NCI-H1436 treated with DMSO at 0.1 percent for 48 hours (cell line): ENCODE measurements at regions not wholly inside any gene's neighbourhood (a gene's known extent, or its start where the extent isn't known, plus 50 kb on each side); places are given as distances from the start of the nearest gene placed in this dataset.

Experiments
- DNase-seq: peaks from one replicate; lab custom pipeline; 2025; lab: John Stamatoyannopoulos, UW

DNA sequence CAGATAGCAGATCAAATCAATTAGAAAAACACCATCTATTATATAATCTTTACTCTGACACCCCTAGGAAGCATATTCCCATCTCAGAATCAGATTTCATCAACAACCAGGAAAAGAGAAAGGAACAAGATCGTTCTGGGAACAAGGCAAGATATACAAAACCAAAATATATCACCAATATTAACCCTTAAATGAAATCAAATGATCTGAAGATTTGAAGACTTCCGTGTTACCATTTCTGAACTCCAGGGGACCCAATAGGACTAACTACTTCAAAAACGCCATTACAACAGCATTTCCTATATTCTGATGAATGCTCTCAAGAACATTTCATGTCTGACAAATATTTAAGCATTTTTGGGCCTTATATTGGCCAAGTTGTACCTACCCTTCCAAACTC, 624.2 kb upstream of the ZFHX3 start:
- no peak for DNase-seq

DNA sequence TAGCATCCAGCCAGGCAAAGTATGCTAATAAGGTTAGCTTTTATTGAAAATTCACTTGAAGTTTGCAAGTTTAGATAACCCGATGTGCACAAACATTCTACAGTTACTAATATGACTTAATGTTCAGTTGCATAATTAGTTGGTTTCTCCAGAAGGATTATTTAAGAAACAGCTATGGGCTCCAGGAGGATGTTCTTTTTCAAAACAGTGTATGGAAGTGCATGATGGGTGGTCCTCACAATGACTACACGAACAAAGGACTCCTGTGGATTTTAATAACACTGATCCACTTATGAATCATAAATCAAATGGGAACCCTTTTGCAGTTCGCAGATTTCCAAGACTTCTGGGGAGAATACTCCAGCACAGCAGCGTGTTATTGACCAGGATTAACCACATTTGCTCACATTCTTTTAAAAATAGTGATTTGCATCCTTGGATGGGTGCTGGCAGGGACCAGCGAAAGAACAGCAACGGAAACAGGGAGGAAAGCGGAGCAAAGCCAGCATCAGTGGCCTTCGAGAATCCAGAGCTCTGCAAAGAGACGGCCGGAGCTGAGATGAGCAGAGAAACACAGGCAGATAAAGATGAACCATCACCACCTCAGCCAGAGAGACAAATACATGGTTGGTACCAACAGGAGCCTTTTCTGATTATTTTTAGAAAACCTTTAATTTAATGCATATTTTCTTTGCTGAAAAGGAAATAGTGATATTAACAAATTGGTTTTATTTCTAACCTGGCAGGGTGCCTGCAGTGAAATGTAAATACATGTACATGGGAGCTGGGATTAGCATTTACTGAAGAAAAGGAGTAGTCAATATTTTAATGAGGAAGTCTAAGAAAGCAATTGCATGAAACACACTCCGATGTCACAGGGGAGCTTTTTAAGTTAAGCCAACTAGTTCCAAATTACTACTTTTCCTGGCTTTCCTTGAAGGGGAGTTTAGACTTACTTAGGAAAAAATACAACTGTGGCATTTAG, 623.2 kb upstream of the ZFHX3 start:
- no peak for DNase-seq

- no peak for DNase-seq
These were observed 621.8 kb upstream of the ZFHX3 start for GRCh38 chr16:73669535-73670274.

DNA sequence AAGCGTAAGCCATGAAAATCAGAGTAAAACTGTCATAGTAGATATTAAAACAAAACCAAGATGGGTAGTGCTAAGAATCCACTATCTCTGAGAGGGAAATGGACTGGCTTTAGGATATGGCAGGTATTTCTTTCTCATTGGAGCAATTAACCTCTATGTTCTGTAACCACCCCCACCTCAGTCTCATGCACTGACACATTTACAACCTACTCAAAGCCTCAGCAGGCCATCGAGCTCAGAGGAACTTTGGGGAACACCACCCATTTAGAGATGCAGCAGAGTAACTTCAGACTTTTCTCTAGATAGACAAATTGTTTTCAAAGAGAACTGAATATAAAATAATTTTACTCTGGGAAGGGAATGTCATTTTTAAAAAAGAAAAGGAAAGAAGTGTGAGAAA, 615.8 kb upstream of the ZFHX3 start:
- DNase-seq = no peak

DNA sequence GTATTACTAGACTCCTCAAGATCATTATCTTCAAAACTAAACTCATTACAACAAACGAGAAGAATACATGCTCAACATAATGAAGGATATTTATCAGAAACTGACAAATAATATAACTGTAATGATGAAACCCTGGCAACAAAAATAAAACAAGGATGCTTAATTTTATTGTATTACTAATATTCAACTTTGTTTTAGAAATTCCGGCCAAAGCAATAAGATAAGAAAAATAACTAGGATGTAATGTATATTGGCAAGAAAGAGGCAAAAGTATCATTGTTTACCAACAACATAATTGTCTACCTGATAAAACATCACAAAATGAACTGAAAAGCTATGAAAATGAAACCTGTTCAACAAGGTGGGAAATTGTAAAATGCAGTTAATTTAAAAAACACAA, 588.3 kb upstream of the ZFHX3 start:
- DNase-seq = no peak

- no peak for DNase-seq
These were observed 581.1 kb upstream of the ZFHX3 start for GRCh38 chr16:73629011-73629410.

DNA sequence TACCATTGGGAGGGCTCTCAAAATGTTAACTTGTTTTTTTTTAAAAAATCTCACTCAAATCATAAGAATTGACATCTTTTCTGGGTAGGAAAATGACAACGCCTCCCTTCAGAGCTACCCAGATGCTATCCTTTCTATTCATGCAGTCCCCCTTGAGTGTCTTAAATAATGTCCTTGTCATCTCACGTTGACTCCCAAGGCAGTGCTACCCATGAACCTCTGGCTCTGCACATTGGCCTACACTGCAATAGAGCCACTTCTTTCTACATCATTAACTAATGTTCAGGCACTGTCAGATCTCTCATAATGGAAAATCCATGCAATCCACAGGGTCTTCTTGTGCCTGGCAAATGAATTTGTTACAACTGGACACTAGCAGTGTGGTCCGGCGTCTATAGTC, 569.8 kb upstream of the ZFHX3 start:
- no peak for DNase-seq

GRCh38 chr16:73616770-73617169, 568.8 kb upstream of the ZFHX3 start:
- DNase-seq = no peak

DNA sequence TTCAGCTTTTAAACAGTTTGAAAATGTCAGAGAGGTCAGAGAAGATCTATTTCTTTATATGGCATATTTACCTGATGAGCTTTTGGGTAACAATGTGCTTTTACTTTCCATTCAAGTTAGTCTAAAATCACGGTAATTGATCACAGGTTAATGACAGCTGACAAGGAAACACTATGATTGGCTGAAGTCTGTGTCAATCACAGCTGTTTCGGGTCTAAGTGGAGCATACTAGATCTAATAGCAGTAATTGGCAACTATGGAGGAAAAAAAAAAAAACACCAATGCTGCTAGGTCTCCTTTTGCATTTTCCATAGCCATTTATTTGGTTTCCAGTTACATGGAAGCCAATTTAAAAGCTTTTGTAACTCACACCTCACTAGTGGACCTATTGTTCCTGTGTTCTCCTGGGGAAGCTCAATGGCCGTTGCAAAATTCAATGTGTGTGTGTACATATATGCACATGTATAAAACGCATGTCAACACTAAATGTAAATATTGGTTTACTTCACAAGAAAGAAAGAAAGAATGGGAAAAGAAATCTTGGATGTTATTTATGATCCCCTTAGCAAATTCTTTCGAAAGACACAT, 568.3 kb upstream of the ZFHX3 start:
- peak; percentile 14 for DNase-seq

- no peak for DNase-seq
These were observed 567.4 kb upstream of the ZFHX3 start for GRCh38 chr16:73615071-73615940.

GRCh38 chr16:73614131-73614530, 566.2 kb upstream of the ZFHX3 start:
- no peak for DNase-seq

GRCh38 chr16:73610605-73611156, 562.8 kb upstream of the ZFHX3 start:
- no peak for DNase-seq

DNA sequence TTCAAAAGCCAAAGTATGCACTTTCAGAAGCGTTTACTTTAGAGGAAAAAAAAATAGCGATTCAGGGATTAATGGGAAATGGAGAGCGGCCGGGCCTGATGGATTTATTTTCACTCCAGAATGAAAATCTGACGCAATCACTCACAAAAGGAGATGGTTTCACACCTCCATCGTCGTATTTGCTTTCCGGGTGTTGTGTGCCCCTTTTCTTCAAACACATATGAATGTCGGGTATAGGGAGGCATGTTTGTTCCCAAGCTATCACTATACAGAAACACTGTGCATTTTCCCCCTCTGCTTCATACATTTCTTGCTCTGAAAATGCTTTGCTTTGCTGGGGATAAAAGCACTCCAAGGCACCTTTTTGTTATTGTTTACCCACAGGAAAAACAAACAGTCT, 562.2 kb upstream of the ZFHX3 start:
- DNase-seq = no peak

DNA sequence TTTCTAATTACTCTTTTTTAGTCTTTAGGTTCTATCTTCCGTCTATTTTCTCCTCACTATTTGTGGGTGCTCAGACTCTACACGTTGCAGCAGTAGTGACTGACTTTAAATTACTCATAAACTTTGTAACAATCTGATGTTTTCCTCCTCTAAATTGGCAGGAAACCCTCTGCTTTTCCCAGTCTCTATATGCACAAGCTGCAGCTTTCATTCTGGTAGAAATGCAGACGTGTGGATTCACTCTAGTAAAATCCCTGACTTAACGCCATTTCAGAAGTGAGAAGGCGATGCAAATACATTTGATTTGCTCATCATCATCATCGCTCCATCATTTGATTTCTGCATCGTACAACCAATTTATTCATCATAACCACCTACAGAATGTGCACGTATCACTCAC, 561.0 kb upstream of the ZFHX3 start:
- no peak for DNase-seq

DNA sequence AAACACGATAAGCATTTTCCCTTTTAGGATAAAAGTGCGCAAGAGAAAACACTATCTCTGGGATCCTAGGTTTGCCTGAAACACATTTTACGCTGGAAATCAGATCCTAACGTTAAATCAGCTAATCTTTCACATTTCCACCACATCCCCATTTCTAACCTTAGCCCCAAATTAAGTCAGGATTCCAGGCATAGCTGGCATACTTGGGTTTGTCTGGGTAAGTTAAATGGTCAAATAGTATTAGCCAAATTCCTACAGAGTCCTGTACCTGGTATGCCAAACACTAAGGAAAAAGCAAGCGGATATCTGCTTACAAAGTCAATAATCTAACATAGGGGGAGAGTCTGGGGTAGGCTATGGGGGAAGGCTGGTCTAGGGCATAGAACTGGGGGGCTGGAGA, 557.4 kb upstream of the ZFHX3 start:
- no peak for DNase-seq

GRCh38 chr16:73601911-73602310, 554.0 kb upstream of the ZFHX3 start:
- DNase-seq = no peak

DNA sequence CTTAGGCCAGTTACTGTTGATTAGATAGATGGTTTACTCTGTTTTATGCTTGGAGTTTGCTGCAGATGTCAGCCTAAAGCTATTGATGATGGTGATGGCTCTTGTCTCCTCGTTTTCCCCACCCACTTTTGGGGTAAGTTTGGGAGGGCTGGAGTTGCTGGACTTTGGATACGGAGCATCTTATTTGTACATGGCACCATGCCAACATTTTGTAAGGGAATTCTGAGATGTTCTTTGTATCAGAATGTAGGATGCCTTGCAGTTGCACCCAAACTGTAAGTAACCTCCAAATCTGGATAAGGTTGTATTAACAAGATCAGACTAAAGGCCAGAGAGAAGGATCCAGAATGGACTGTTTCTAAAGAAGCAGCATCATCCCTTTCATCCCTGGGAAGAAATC, 551.9 kb upstream of the ZFHX3 start:
- no peak for DNase-seq

GRCh38 chr16:73599351-73599750, 551.4 kb upstream of the ZFHX3 start:
- no peak for DNase-seq

GRCh38 chr16:73584157-73584556, 536.2 kb upstream of the ZFHX3 start:
- DNase-seq = no peak

DNA sequence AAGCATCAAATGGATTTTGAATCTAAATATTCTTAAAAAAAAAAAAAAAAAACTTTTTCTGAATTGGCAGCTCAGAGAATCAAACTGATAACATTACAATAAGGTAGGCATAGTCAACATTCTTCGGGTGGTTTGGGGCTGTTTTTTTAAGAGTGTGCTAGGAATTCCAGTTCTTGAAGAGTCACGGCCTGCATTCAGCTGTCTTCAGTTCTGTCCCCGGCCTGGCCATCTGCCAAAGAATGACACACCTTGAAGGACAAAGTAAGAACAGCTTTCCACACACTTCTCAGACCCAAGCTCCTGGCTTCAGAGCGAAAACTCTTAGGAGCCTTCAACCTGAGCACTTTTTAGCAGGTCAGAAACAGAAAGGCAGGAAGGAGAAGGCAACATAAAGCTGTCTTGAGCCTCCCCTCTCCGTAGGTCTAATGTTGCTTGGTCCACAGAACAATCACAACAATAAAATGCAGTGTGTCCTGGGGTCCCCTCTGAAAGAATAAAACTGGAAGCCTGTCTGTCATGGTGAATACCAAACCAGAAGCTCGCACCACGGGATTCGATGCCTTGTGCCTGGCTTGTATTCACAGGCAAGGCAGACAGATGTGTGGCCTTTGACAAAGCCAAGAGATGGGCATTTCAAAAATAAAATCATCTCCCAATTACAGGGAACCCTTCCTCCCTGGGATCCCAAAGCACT, 524.4 kb upstream of the ZFHX3 start:
- no peak for DNase-seq
